ENCODE measurements at regions not wholly inside any gene's neighbourhood (a gene's known extent, or its start where the extent isn't known, plus 50 kb on each side); places are given as distances from the start of the nearest gene placed in this dataset.
A peak's percentile ranks its signal among the peaks of the same experiment; 100 is the strongest.

DNA sequence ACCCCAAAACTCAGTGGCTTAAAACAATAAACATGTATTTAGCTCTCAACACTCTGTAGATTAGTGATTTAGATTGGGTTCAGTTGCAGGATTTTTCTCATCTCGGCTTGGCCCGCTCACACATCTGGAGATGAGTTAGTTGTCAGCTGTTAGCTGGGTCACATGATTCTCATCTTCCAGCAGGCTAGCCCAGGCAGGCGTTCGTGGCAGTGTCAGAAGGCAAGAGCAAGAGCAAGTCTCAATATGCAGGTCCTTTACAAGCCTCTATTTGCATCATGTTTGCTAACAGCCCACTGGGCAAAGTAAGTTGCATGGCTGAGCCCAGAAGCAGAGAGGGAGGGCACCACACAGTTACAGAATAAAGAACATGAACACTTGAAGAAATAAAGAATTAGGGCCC lies 83.6 kb upstream of the MYLIP start:
- Histone ChIP-seq H3K36me3 (ENCODE audit: control insufficient read depth, insufficient read depth, low read length) (no peaks in the 10 kb centered on the region), H3K4me3 (replicated peaks; ENCODE audit: low read depth, low read length) (no peak overlapping the region), H3K27me3 (replicated peaks; ENCODE audit: control insufficient read depth, insufficient read depth, low read length) (no peaks in the 10 kb centered on the region)
- DNase-seq (ENCODE audit: extremely low read depth, insufficient read length) = no peak
- TF ChIP-seq, protein P1, sequence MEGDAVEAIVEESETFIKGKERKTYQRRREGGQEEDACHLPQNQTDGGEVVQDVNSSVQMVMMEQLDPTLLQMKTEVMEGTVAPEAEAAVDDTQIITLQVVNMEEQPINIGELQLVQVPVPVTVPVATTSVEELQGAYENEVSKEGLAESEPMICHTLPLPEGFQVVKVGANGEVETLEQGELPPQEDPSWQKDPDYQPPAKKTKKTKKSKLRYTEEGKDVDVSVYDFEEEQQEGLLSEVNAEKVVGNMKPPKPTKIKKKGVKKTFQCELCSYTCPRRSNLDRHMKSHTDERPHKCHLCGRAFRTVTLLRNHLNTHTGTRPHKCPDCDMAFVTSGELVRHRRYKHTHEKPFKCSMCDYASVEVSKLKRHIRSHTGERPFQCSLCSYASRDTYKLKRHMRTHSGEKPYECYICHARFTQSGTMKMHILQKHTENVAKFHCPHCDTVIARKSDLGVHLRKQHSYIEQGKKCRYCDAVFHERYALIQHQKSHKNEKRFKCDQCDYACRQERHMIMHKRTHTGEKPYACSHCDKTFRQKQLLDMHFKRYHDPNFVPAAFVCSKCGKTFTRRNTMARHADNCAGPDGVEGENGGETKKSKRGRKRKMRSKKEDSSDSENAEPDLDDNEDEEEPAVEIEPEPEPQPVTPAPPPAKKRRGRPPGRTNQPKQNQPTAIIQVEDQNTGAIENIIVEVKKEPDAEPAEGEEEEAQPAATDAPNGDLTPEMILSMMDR (IDR thresholded peaks at IDR 0.05; ENCODE audit: insufficient read depth, low read length, poor library complexity, severe bottlenecking) = no peak

DNA sequence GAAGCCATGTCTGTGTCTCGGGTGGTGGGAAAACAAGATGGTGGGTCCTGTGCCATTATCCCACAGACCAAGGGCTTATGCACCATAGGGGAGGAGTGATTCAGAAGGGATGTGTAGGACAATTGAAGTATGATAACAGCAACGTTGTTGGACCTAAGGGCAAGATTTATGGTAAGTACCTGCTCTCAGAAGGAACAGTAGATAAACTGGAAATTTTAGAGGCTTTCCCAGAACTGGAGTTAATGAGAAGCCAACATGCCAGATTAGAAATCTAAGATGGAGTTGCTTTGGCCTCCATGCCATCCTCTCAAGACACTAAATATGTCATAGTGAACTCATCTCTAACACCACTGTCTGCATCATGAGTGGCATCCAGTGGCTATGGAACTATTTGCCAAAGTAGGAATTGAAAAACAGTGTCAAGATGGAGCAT lies 84.7 kb upstream of the MYLIP start:
- TF ChIP-seq, protein P1 (IDR thresholded peaks at IDR 0.05; ENCODE audit: insufficient read depth, low read length, poor library complexity, severe bottlenecking) = no peak
- DNase-seq (ENCODE audit: extremely low read depth, insufficient read length) = no peak
- no peaks in the 10 kb centered on the region for H3K36me3 ChIP-seq (ENCODE audit: control insufficient read depth, insufficient read depth, low read length)
- H3K27me3 ChIP-seq (replicated peaks; ENCODE audit: control insufficient read depth, insufficient read depth, low read length) = no peaks in the 10 kb centered on the region
- no peak overlapping the region for H3K4me3 ChIP-seq (replicated peaks; ENCODE audit: low read depth, low read length)

DNA sequence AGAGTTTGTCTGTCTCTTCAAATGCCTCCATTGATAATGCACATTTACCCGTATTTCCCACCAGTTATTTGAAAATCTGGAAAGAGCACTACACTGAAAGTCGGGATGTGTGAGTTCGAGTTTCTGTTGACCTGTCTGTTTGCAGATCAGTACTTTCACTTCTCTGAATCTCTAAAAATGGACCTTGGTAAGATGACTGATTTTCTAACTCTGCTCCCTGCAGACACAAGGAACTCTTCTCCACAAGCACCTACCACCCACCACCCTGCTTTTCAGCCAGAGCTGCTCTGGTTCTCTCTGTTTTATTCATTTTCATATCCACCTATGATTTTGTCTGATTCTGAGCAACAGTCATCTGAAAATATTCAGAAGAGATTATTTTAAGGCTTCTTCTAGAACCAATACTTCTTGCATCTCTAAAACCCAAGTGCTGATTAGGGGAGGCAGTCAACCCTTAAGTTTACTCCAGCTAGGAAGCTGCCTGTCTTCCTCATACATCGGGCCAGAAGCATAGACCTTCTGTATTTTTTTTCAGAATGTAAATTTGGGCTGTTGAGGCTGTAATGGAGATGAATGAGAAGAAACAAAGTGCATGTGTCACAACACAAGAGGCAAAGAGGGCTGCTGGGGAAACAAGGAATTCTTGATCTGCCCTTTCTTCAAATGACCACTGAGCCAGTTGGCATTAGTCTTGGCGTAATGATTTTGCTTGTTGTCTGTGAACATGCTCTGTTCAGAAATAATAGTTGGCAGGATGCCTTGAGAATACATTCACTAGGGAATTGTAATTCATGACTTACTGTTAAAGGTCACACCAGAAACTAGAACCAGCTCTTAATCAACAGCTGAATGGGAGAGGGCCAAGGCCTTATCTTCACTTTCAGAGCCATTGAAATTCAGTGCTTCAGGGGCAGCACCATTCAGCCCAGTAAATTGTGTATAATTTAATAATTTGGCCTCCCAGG lies 85.4 kb upstream of the MYLIP start:
- TF ChIP-seq, protein P1 (IDR thresholded peaks at IDR 0.05; ENCODE audit: insufficient read depth, low read length, poor library complexity, severe bottlenecking) = no peak
- no peaks in the 10 kb centered on the region for H3K27me3 ChIP-seq (replicated peaks; ENCODE audit: control insufficient read depth, insufficient read depth, low read length)
- H3K4me3 ChIP-seq (replicated peaks; ENCODE audit: low read depth, low read length) = no peak overlapping the region
- DNase-seq (ENCODE audit: extremely low read depth, insufficient read length) = peak; percentile 32
- no peaks in the 10 kb centered on the region for H3K36me3 ChIP-seq (ENCODE audit: control insufficient read depth, insufficient read depth, low read length)

DNA sequence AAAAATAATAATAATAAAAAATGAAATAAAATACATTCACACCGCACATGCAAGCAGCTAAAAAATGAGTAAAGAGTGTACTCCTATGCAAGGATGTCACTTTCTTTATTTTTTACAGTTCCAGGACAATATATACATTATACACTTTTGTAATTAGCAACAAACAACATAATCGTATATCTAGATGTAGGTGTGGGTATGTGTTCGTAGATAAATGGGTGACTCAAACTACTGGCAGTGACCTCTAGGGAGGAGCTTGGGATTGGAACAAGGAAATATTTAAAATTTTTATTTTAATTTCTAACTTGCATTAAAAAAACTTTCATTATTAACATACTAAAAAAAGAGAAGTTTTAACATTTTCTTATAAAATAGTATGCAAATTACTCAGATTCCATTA lies 86.1 kb upstream of the MYLIP start:
- Histone ChIP-seq H3K4me3 (replicated peaks; ENCODE audit: low read depth, low read length) (no peak overlapping the region), H3K27me3 (replicated peaks; ENCODE audit: control insufficient read depth, insufficient read depth, low read length) (no peaks in the 10 kb centered on the region), H3K36me3 (ENCODE audit: control insufficient read depth, insufficient read depth, low read length) (no peaks in the 10 kb centered on the region)
- TF ChIP-seq, protein P1 (IDR thresholded peaks at IDR 0.05; ENCODE audit: insufficient read depth, low read length, poor library complexity, severe bottlenecking) = no peak
- no peak for DNase-seq (ENCODE audit: extremely low read depth, insufficient read length)

DNA sequence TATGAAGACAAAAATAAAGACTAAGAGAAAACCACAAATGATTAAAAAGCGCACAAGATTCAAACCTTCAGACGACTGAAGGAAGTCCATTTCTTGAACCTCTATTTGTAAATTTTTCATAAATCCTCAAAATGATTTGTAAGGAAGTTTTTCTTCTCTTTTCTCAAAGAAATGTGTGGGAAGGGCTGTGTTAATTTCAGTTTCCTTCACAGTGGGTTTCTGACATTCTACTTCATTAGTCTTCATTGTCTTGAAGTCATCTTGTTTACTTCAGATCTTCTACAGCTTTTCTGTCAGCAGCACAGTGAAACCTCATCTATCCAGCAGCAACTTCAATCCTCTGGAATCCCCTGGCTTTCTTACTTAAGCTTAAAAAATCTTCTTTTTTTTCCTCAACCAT lies 87.6 kb upstream of the MYLIP start:
- TF ChIP-seq, protein P1 (IDR thresholded peaks at IDR 0.05; ENCODE audit: insufficient read depth, low read length, poor library complexity, severe bottlenecking) = no peak
- no peaks in the 10 kb centered on the region for H3K36me3 ChIP-seq (ENCODE audit: control insufficient read depth, insufficient read depth, low read length)
- no peaks in the 10 kb centered on the region for H3K27me3 ChIP-seq (replicated peaks; ENCODE audit: control insufficient read depth, insufficient read depth, low read length)
- no peak overlapping the region for H3K4me3 ChIP-seq (replicated peaks; ENCODE audit: low read depth, low read length)
- DNase-seq (ENCODE audit: extremely low read depth, insufficient read length) = no peak
